Fibroblast of skin of right biceps (primary cell): ENCODE measurements at regions not wholly inside any gene's neighbourhood (a gene's known extent, or its start where the extent isn't known, plus 50 kb on each side); places are given as distances from the start of the nearest gene placed in this dataset.

Source experiments
- DNase-seq: peaks from one replicate; pipeline ENCODE4 v3.0.0-alpha.2; 2013

- no peak for DNase-seq
Measured at GRCh38 chr14:104345621-104346462, 207.5 kb downstream of the KIF26A start.

GRCh38 chr14:104346608-104347007 is 208.2 kb downstream of the KIF26A start:
- DNase-seq: no peak

DNA sequence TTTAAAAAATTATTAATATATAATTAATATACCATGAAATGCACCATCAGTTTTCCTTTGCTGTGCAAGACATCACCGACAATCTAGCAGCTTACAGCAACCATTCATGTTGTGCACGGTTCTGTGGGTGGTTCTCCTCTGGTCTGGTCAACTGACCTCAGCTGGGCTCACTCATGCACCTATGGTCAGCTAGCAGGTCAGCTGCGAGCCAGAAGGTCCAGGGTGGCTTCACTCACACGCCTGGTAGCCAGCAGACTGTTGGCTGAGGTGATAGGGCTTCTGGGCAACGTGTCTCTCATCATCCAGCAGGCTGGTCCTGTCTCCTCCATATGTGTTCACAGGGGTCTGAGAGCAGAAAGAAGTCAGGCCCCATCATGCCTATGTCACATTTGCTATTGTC is 210.4 kb downstream of the KIF26A start:
- no peak for DNase-seq

- no peak for DNase-seq
Measured at GRCh38 chr14:104349950-104350349, 211.6 kb downstream of the KIF26A start.

- DNase-seq: no peak
Measured at GRCh38 chr14:104350463-104351185, 212.2 kb downstream of the KIF26A start.

GRCh38 chr14:104351849-104352492 is 213.6 kb downstream of the KIF26A start:
- DNase-seq: no peak

- DNase-seq: no peak
Measured at GRCh38 chr14:104352493-104353220, 214.3 kb downstream of the KIF26A start.

DNA sequence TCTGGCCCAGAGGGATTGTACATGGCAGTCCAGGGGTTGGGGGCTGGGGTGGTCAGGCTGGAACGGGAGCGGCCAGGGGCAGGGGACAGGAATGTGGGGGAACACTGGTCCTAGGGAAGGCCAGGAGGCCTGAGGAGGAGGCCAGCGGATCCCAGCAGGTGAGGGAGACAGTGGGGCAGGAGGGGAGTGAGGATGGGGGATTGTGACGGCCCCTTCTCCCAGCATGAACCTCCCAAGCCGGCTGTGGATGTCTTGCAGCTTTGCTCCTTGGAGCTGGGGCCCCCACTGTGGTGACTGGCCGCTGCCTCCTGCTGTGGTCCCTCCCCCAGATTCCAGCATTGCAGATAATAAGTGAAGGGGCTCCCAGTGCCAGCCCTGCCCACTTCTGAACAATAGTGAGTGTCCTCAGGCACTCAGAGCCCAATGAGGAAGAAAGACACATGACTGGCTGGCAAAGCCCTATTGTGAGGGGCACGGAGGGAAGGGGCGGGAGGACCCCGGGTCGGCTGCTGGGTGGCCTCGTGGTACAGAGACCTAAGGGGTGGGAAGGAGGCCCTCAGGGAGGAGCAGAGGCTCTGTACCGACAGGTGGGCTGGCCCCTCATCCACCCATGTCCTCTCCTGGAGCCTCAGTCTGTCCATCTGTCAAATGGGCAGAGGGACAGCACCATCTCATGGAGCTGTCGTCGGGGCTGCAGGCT is 215.0 kb downstream of the KIF26A start:
- DNase-seq: no peak

DNA sequence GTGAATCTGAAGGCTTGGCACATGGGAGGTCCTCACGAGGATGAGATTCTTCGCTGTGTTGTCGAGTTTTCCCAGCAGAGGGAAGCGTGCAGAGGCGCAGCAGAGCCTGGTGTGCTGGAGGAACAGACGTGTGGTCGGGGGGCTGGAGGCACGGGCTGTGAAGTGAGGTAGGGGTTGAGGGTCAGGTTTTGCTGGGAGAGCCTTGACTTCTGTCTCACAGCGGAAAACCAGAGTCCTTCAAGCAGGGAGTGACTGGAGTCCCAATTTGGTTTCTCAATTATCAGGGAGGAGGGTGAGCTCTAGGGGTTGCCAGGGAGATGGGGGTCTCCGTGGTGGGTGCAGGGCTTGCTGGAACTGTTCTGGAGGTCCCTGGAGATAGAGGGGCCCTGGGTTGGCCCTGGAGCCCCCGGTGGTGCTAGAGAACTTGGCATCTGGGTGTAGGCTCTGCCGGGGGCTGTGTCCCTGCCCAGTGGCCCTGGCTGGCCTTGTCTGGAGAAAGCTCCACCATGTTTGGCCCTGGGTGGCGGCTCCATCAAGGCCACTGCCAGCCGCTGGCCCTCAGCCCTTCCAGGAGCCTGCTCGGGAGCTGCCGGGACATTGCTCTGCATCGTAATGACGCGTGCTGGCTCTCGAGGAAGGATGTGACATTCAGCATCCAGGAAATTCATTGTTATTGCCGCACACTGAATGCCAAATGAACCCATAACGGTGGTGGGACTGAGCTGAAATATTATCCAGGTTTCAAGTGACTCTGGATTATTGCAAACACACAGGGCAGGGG is 215.7 kb downstream of the KIF26A start:
- DNase-seq: no peak

DNA sequence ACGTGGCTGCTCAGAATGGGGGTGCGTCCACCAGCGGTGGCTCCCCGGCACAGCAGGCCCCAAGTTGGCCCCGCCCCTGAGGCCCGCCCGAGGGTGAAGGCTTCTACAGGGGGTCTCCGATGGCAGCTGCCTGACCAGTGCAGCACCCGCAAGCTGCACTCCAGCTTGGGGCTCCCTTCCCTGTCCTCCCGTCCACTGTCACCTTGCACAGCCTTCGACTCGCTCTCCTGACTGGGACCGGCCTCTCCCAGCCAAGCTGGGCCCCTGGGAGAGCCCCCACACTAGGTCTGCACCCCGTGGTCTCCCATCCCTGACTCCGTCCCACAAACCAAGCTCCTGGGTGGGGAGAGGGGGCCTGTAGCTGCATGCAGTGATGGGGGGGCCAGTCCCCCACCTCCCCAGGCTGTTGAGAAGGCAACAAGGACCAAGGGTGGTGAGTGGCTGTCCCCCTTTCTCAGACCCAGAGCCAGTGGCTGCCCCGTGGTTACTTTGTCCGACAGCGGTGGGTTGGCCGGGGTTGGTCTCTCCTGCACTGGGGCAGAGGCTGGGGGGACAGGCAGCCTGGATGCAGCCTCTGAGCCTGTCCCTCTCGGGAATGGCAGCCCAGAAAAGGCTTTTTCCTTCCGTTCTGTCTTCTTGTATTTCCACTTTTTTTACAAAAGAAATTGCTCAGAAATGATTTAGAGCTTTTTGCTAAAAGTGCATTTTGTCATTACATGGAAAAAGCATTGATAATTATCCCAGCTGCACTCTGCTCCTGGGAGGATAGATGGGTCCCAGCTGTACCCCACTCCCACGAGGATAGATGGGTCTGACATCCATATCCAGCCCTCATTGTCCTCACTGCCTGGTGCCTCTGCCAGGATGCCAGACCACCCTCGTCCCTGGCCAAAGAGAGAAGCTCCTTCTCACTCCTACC is 217.0 kb downstream of the KIF26A start:
- DNase-seq: no peak

DNA sequence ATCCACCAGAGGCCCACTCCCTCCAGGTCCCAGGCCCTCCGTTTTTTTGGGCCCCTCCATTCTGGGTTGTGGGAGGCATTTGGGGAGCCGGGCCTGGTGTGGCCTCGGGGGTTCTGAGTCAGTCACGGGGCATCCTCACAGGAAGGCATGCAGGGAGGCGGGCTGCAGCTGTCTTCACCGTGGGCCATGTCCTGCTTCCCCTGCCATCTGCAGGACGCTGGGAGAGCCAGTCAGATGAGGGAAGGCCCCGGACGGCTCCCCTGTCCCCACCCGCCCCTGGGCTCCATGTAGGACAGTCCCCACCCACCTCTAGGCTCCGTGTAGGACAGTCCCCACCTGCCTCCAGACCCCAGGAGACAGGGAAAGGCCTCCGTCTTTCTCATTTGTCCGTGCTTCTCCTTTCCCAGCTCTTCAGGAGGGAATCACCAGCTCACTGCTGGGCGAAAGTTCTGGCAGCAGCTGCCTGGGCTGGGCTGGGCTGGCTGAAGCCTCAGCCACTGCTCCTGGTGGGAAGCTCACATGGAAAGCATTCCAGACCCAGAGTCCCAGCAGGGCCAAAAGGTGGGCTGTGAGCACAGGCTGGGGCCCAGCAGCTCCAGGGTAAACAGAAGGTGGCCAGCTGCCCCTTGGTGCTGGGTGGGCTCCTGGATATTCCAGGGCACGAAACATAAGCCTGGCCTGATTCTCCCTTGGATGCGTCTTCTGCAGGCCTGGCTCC is 217.8 kb downstream of the KIF26A start:
- no peak for DNase-seq

DNA sequence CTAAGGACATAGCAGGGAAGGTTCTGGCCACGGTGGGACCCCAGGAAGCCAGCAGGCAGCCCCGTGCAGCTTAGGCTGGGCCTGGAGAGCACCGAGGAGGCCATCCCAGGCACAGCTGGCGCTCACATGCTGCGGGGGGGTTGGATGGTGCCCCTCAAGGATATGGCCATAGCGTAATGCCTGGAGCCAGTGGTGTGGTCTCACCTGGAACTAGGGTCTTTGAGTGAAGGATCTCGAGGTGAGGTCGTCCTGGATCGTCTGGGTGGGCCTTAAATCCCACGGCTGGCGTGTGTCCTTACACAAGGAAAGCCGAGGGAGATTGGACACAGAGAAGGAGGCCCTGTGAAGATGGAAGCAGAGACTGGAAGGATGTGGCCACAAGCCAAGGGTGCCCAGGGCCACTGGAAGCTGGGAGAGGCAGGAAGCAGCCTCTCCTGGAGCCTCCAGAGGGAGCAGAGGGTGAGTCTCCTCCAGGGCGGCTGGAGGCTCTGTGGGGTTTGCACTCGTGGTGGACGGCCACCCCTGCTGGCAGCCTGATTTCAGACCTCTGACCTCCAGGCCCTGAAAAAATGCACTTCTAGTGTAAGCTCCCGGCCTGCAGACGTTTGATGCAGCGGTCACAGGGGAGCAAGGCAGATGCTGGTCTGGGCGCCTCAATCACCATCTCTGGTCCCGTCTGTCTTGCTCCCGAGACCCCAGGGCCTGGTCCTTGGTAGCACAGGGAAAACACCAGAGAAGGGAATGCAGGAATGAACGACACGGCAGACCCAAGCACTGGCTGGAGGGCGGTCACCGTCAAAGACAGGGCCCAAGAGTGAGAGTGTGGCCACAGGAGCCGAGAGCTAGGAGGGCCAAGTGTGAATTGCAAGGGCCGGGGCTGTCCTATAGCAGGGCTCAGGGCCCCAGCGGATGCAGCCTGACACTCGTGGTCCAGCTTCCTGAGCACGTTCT is 218.6 kb downstream of the KIF26A start:
- DNase-seq: no peak

GRCh38 chr14:104357689-104358527 is 219.5 kb downstream of the KIF26A start:
- no peak for DNase-seq

- DNase-seq: no peak
Measured at GRCh38 chr14:104358528-104359300, 220.3 kb downstream of the KIF26A start.

- no peak for DNase-seq
Measured at GRCh38 chr14:104359301-104359968, 220.1 kb upstream of the C14orf180 start.

GRCh38 chr14:104359969-104360442 is 219.6 kb upstream of the C14orf180 start:
- no peak for DNase-seq
